Urinary bladder (tissue), 3 donors: ENCODE measurements at regions not wholly inside any gene's neighbourhood (a gene's known extent, or its start where the extent isn't known, plus 50 kb on each side); places are given as distances from the start of the nearest gene placed in this dataset.
A peak's percentile ranks its signal among the peaks of the same experiment; 100 is the strongest.
"Not testable (repeated sequence)": the region's sequence is repeated elsewhere in the genome, so short reads cannot be mapped to it uniquely, and the experiment has no call there.

Source experiments
- DNase-seq: peaks from one replicate; pipeline ENCODE4 v3.0.0-alpha.2; 2015; ENCODE audit errors: extremely low spot score
- H3K27ac ChIP-seq: one replicate; pipeline ENCODE4 v1.5.1; 2013; ENCODE audit warnings: low read depth, mild to moderate bottlenecking, moderate library complexity
- H3K36me3 ChIP-seq: one replicate; pipeline ENCODE4 v1.6.1; 2013; ENCODE audit warnings: mild to moderate bottlenecking, moderate library complexity; ENCODE audit not compliant: insufficient read depth
- H3K4me1 ChIP-seq: one replicate; pipeline ENCODE4 v1.6.1; 2013; ENCODE audit warnings: mild to moderate bottlenecking, moderate library complexity; ENCODE audit not compliant: insufficient read depth
- H3K4me3 ChIP-seq: one replicate; pipeline ENCODE4 v1.5.1; 2013; ENCODE audit warnings: low read depth, low read length
- WGBS: extraction: QIAGEN DNeasy Blood & Tissue Kit; methylation state at CpG from one replicate; pipeline ENCODE4 v1.1.7; 2013; 5-methylcytosine and 5-hydroxymethylcytosine counted together
- donor health status: healthy with polysubstance abuse.
- donor health status: healthy.

DNA sequence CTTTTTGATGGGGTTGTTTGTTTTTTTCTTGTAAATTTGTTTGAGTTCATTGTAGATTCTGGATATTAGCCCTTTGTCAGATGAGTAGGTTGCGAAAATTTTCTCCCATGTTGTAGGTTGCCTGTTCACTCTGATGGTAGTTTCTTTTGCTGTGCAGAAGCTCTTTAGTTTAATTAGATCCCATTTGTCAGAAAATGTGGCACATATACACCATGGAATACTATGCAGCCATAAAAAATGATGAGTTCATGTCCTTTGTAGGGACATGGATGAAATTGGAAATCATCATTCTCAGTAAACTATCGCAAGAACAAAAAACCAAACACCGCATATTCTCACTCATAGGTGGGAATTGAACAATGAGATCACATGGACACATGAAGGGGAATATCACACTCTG, 224.4 kb upstream of the TRIB2 start:
- no CpG with 5 or more reads among the region's 3 CpGs for WGBS
- DNase-seq, H3K4me3 ChIP-seq, H3K36me3 ChIP-seq, H3K27ac ChIP-seq, H3K4me1 ChIP-seq: not testable (repeated sequence)

DNA sequence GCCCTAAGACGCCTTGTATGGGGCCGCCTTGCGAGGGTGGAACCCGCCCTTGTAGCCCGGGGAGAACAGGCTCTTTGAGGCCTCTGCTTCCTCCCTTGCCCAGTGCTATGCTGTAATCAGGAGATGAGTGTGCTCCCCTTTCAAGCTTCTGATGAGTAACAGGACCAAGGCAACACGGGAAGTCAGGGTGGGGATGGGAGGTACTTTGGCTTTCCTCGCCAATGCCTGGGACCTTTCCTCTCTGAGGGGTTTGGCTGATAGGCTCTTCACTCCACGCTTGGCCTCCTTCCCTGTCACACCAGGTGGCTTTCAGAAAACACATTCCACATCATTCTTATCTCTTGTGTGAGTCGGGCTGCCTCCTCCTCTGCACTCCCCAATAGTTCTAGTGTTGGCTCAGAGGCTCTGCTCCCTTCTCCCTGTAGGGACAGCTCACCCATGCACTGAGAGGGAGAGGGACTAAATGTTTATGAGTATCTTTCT, 223.7 kb upstream of the TRIB2 start:
- H3K36me3 ChIP-seq = no peaks in the 10 kb centered on the region
- H3K27ac ChIP-seq = no peak overlapping the region
- WGBS = 56% methylated on average over 9 of the region's 9 CpGs
- DNase-seq = peak; percentile 15
- no peaks in the 10 kb centered on the region for H3K4me1 ChIP-seq
- no peak overlapping the region for H3K4me3 ChIP-seq

GRCh38 chr2:12495247-12495868, 221.4 kb upstream of the TRIB2 start:
- H3K4me1 ChIP-seq = no peaks in the 10 kb centered on the region
- 87% methylated on average over 7 of the region's 7 CpGs for WGBS
- no peak overlapping the region for H3K4me3 ChIP-seq
- no peak for DNase-seq
- H3K36me3 ChIP-seq = no peaks in the 10 kb centered on the region
- H3K27ac ChIP-seq = no peak overlapping the region

DNA sequence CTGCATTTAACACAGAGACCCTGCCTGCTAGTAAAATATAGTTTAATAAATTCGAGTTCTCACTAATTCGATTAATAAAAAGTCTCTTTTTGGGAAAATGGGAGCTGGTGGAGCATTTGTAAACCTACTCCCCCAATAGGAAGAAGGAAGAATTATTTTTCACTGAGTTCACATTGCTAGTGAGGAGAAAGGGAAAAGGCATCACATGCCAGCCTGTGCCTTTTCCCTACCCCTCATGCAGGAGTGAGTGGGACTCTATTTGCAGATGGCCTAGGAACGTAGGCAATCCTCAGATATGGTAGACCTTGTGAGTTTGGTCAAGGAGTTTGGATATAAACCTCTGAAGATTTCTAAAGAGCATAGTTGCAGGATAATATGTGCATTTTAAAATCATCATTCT, 218.4 kb upstream of the TRIB2 start:
- Histone ChIP-seq H3K27ac (no peak overlapping the region), H3K4me3 (no peak overlapping the region), H3K4me1 (no peaks in the 10 kb centered on the region), H3K36me3 (no peaks in the 10 kb centered on the region)
- 79% methylated on average over 3 of the region's 3 CpGs for WGBS
- no peak for DNase-seq

DNA sequence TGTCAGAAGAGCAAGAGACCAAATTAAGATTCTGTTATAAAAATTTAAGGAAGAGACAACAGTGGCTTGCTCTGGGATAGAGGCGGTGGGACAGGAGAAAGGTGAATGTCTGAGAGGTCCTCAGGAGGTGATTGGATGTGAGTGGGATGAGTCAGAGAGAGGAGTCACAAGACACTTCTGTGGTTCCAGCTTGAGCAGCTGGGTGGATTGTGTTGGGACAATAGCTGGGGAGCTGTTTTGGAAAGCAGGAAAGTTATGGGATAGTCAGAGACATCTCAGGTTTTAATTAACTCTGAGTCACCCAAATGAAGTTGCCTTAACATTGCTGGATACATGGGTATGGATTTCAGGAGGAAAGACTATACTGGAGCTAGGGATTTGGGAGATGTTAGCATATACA, 218.0 kb upstream of the TRIB2 start:
- H3K4me3 ChIP-seq = no peak overlapping the region
- H3K27ac ChIP-seq = no peak overlapping the region
- H3K36me3 ChIP-seq = no peaks in the 10 kb centered on the region
- DNase-seq = no peak
- no peaks in the 10 kb centered on the region for H3K4me1 ChIP-seq
- WGBS = 100% methylated on average over 1 of the region's 1 CpG

DNA sequence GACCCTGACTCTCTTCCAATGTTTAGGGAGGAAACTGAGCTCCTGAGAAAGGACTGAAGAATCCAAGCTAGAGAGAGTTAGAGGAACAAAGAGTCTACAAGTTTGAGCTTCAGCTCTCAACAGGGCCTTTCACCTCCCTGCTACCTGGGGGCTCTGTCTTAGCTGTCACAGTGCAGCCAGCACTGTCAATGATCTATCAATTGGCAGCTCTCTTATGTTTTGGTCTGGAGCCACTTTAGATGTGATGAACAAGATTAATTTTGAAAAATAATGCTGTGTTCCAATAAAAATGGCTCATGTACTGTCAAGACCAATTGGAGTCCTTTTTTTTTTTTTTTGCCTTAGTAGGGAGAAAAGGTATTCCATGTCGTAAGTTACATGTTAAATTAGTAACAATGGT, 215.8 kb upstream of the TRIB2 start:
- Histone ChIP-seq H3K27ac (no peak overlapping the region), H3K4me1 (no peaks in the 10 kb centered on the region), H3K36me3 (no peaks in the 10 kb centered on the region), H3K4me3 (no peak overlapping the region)
- 95% methylated on average over 1 of the region's 1 CpG for WGBS
- DNase-seq = no peak

DNA sequence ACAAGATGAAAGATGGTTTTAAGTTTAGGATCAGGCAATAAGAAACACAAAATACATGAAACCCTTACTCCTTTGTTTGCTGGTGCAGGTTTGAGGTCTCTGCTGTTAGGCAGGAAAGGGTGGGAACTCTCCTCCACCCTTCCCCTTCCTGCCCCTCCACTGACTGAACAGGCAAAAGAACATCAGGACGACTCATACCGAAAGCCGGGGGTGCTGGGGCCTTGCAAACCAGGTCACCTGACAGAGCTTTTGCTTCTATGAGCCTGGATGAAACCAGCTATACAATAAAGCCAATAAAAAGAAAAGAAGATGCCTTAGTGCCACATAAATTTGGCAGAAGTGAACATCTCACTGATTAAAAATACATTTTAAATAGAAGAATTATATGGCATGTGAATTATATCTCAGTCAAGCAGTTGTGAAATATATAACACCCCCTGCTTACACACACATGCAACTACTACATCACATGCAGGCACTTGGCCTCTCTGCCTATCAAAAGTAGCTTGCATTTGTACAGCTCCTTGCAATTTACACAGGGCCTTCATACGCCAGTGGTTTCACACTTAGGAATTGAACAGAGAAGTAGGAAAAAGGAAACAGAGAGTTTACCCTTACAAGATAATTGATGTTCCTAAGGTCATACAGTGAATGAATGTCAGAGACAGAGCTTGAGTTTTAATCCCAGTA, 215.1 kb upstream of the TRIB2 start:
- WGBS = 52% methylated on average over 4 of the region's 4 CpGs
- Histone ChIP-seq H3K4me3 (no peak overlapping the region), H3K4me1 (no peaks in the 10 kb centered on the region), H3K27ac (no peak overlapping the region), H3K36me3 (no peaks in the 10 kb centered on the region)
- no peak for DNase-seq

DNA sequence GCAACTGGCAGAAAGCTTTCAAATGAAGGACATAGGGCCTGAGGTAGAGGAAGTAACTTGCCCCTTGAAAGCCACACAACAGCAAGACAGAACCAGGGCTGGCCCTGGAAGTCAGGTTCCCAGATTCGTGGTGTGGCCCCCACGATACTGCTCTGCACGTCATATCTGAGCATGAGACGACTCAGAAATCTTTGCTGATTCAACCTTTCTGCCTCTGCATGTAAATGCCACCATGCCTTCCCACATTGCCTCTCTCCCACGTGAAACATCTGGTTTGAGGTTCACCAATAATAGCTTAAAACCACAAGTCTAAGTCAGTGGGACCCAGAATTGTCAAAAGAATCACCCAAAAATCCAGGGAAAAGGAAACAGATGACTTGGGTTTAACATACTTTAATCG, 214.0 kb upstream of the TRIB2 start:
- no peak for DNase-seq
- Histone ChIP-seq H3K36me3 (no peaks in the 10 kb centered on the region), H3K27ac (no peak overlapping the region), H3K4me1 (no peaks in the 10 kb centered on the region), H3K4me3 (no peak overlapping the region)
- 85% methylated on average over 6 of the region's 6 CpGs for WGBS

DNA sequence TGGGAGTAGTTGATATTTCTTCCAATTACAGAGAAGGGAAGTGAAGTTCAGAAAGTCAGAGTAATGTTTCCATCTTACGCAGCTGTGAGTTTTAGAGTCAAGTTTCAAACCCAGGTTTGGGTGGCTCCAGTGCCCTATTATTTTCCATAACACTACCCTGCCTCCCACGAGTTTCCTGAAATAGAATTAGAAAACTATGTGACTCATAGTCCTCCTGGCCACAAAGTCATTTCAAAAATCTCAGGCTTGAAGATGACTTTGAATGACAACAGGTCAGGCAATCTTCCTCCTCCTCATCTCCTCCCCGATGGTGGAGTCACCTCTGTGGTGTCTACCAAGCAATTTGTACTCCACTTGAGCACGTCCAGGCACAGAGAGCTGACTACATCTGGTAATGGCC, 212.3 kb upstream of the TRIB2 start:
- Histone ChIP-seq H3K4me3 (no peak overlapping the region), H3K27ac (no peak overlapping the region), H3K4me1 (no peaks in the 10 kb centered on the region), H3K36me3 (no peaks in the 10 kb centered on the region)
- no peak for DNase-seq
- 86% methylated on average over 4 of the region's 4 CpGs for WGBS

- Histone ChIP-seq H3K36me3 (no peaks in the 10 kb centered on the region), H3K4me1 (no peaks in the 10 kb centered on the region), H3K4me3 (no peak overlapping the region), H3K27ac (no peak overlapping the region)
- WGBS = 87% methylated on average over 2 of the region's 2 CpGs
- DNase-seq = no peak
Observed at GRCh38 chr2:12506846-12507245, 209.9 kb upstream of the TRIB2 start.

DNA sequence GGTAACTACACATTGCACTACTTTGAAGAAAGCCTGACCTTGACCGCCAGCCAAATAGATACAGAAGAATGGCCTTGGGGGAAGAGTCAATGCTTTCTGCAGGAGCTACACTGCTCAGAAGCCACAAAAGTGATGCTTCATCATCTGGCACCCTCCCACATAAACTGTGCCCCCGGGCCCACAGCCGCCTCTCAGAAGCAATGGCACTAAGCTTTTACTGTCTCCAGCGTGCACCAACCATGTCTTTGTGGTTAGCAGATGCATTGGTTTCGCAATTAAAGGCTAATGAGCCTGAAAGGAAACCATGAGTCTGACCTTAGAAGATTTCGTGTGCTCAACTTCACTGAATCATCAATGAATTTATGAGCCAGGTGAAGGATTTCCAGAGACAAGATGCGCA, 209.4 kb upstream of the TRIB2 start:
- Histone ChIP-seq H3K4me3 (no peak overlapping the region), H3K36me3 (no peaks in the 10 kb centered on the region), H3K4me1 (no peaks in the 10 kb centered on the region), H3K27ac (no peak overlapping the region)
- 74% methylated on average over 7 of the region's 7 CpGs for WGBS
- no peak for DNase-seq

DNA sequence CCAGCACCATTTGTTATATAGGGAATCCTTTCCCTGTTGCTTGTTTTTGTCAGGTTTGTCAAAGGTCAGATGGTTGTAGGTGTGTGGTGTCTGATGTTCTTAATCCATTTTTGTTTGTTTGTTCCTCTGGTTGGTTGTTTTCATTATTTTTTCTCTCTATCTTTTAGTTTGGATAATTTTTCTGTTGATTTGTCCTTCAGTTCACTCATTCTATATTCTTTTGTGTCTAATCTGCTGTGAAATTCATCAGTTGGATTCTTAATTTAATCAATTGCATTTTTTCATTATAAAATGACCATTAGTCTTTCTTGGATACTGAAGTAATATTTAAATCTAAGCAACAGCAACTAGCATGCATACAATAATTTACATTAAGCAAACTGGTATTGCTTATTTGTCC, 206.7 kb upstream of the TRIB2 start:
- Histone ChIP-seq H3K36me3 (no peaks in the 10 kb centered on the region), H3K4me3 (no peak overlapping the region), H3K4me1 (no peaks in the 10 kb centered on the region), H3K27ac (no peak overlapping the region)
- no peak for DNase-seq

GRCh38 chr2:12513339-12513738, 203.4 kb upstream of the TRIB2 start:
- WGBS = 78% methylated on average over 1 of the region's 1 CpG
- Histone ChIP-seq H3K27ac (no peak overlapping the region), H3K4me1 (no peaks in the 10 kb centered on the region), H3K36me3 (no peaks in the 10 kb centered on the region), H3K4me3 (no peak overlapping the region)
- DNase-seq = no peak

- no peaks in the 10 kb centered on the region for H3K4me1 ChIP-seq
- DNase-seq = no peak
- 77% methylated on average over 3 of the region's 3 CpGs for WGBS
- H3K36me3 ChIP-seq = no peaks in the 10 kb centered on the region
- H3K4me3 ChIP-seq = no peak overlapping the region
- no peak overlapping the region for H3K27ac ChIP-seq
Observed at GRCh38 chr2:12514168-12514567, 202.6 kb upstream of the TRIB2 start.
